ENCODE measurements at regions not wholly inside any gene's neighbourhood (a gene's known extent, or its start where the extent isn't known, plus 50 kb on each side); places are given as distances from the start of the nearest gene placed in this dataset.

DNA sequence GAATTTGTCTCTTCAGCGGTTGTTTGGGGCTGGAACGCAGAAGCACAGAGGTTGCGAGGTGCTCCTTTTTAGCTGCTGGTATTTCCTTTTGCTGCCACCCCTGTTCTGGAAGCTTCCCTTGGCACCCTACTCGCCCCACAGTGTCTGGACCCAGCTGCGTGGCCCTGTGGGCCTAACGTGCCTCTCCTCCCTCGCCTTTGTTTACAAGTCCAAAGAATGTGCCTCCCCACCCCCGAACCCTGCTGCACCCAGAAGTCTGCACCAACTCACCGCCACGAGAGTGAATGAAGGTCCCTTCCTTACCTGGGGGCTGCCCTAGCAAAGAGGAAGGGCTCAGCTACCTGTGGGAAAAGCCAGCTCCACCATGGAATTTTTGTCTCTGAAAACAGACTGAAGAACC lies 139.7 kb upstream of the RPS6KA2 start:
- Histone ChIP-seq H3K9me3 (ENCODE audit: low read depth) (no peaks in the 10 kb centered on the region), H3K27ac (no peak overlapping the region), H3K36me3 (ENCODE audit: low read depth) (no peaks in the 10 kb centered on the region), H3K9ac (no peak overlapping the region), H3K4me3 (no peak overlapping the region), H4K20me1 (ENCODE audit: insufficient read depth) (no peaks in the 10 kb centered on the region), H3K27me3 (replicated peaks; ENCODE audit: insufficient read depth) (peaks cover 13% of the 10 kb centered on the region), H3F3A (ENCODE audit: insufficient read depth) (no peaks in the 10 kb centered on the region), H3K79me2 (ENCODE audit: insufficient read depth) (no peaks in the 10 kb centered on the region), H2AFZ (no peak overlapping the region), H3K9me2 (ENCODE audit: insufficient read depth) (no peaks in the 10 kb centered on the region), H3K4me2 (ENCODE audit: unreplicated experiment) (no peak overlapping the region), H3K4me1 (ENCODE audit: insufficient read depth) (no peaks in the 10 kb centered on the region)
- TF ChIP-seq EZH2phosphoT487 (IDR thresholded peaks at IDR 0.05; ENCODE audit: insufficient read depth, low read depth), result no peak
- no peak for TF ChIP-seq EZH2 (IDR thresholded peaks at IDR 0.05; ENCODE audit: insufficient read depth, poor library complexity, severe bottlenecking)
- in situ Hi-C loops (cut with MboI), result no loop called here
- DNase-seq, result no peak
- whole genome bisulfite sequencing, 2 experiments (ENCODE audit: low coverage in 1 of 2, low lambda C conversion rate in 2 of 2, missing lambda C conversion rate in 2 of 2), result 54 to 55% methylated on average over 10 of the region's 10 CpGs

DNA sequence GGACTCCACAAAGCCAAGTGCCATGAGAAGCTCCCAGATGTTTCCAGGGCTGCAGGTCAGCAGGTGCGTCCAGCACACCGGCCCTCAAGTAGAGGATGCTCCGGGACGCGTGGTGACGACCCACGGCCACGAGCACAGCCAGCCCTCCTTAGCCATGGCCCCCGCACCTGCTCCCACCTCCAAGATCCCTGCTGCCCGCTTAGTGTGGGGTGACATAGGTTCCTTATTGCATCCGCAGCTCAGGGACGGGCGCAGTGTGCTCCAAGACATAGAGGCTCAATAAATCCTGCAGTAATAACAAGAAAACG lies 138.1 kb upstream of the RPS6KA2 start:
- 76 to 78% methylated on average over 14 of the region's 14 CpGs for WGBS, 2 experiments (ENCODE audit: low coverage in 1 of 2, low lambda C conversion rate in 2 of 2, missing lambda C conversion rate in 2 of 2)
- Histone ChIP-seq H3K9me2 (ENCODE audit: insufficient read depth) (no peaks in the 10 kb centered on the region), H3F3A (ENCODE audit: insufficient read depth) (no peaks in the 10 kb centered on the region), H3K27me3 (replicated peaks; ENCODE audit: insufficient read depth) (peaks cover 8% of the 10 kb centered on the region), H2AFZ (no peak overlapping the region), H4K20me1 (ENCODE audit: insufficient read depth) (no peaks in the 10 kb centered on the region), H3K36me3 (ENCODE audit: low read depth) (no peaks in the 10 kb centered on the region), H3K9me3 (ENCODE audit: low read depth) (no peaks in the 10 kb centered on the region), H3K79me2 (ENCODE audit: insufficient read depth) (no peaks in the 10 kb centered on the region), H3K9ac (no peak overlapping the region), H3K4me1 (ENCODE audit: insufficient read depth) (no peaks in the 10 kb centered on the region), H3K27ac (no peak overlapping the region), H3K4me2 (ENCODE audit: unreplicated experiment) (no peak overlapping the region), H3K4me3 (no peak overlapping the region)
- no peak for TF ChIP-seq EZH2 (IDR thresholded peaks at IDR 0.05; ENCODE audit: insufficient read depth, poor library complexity, severe bottlenecking)
- no peak for TF ChIP-seq EZH2phosphoT487 (IDR thresholded peaks at IDR 0.05; ENCODE audit: insufficient read depth, low read depth)
- in situ Hi-C loops (cut with MboI), result no loop called here
- DNase-seq, result no peak

DNA sequence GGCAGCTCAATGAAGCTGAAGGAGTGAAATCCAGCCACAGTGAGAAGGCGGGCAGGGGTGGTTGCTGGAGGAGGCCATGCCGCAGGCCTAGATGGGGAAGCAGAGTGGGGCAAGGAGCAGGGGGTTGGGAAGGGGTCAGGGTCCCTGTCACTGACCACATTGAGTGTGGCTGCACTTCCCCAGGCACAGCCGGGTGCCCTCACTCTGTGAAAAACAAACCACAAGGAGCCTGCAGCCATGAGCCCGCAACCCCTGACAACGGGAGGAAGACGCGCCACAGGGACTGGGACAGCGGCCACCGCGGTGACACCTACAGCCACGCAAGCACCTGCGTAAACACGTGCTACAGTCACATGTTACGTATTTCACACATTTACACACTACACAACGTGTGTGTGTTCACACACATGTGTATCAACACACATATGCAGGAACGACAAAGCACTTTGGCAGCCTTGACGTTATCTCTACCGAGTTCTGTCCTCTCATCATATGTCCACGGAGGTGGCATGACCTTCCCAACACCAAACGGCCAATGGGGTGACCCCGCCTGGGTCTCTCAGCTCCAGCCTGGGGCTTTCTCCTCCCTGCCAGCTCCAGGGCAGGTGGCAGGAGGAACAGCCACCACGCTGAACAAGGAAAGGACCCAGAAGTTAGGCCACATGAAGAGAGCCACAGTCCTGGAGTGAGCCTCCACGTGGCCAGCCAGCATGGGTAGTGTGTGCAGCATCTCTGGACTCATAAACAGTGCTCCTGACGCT lies 137.6 kb upstream of the RPS6KA2 start:
- 74% methylated on average over 23 to 24 of the region's 24 CpGs for WGBS, 2 experiments (ENCODE audit: low coverage in 1 of 2, low lambda C conversion rate in 2 of 2, missing lambda C conversion rate in 2 of 2)
- H3K9me3 ChIP-seq (ENCODE audit: low read depth), result no peaks in the 10 kb centered on the region
- no peaks in the 10 kb centered on the region for H3K4me1 ChIP-seq (ENCODE audit: insufficient read depth)
- TF ChIP-seq EZH2 (IDR thresholded peaks at IDR 0.05; ENCODE audit: insufficient read depth, poor library complexity, severe bottlenecking) (no peak), EZH2phosphoT487 (IDR thresholded peaks at IDR 0.05; ENCODE audit: insufficient read depth, low read depth) (no peak)
- no peaks in the 10 kb centered on the region for H3K36me3 ChIP-seq (ENCODE audit: low read depth)
- H3K4me2 ChIP-seq (ENCODE audit: unreplicated experiment), result no peak overlapping the region
- no peak for DNase-seq
- peaks cover 9% of the 10 kb centered on the region for H3K27me3 ChIP-seq (replicated peaks; ENCODE audit: insufficient read depth)
- in situ Hi-C loops (cut with MboI), result no loop called here
- H3K79me2 ChIP-seq (ENCODE audit: insufficient read depth), result no peaks in the 10 kb centered on the region
- H3K9me2 ChIP-seq (ENCODE audit: insufficient read depth), result no peaks in the 10 kb centered on the region
- H3K9ac ChIP-seq, result no peak overlapping the region
- H3K4me3 ChIP-seq, result no peak overlapping the region
- no peaks in the 10 kb centered on the region for H3F3A ChIP-seq (ENCODE audit: insufficient read depth)
- H3K27ac ChIP-seq, result no peak overlapping the region
- no peak overlapping the region for H2AFZ ChIP-seq
- no peaks in the 10 kb centered on the region for H4K20me1 ChIP-seq (ENCODE audit: insufficient read depth)

DNA sequence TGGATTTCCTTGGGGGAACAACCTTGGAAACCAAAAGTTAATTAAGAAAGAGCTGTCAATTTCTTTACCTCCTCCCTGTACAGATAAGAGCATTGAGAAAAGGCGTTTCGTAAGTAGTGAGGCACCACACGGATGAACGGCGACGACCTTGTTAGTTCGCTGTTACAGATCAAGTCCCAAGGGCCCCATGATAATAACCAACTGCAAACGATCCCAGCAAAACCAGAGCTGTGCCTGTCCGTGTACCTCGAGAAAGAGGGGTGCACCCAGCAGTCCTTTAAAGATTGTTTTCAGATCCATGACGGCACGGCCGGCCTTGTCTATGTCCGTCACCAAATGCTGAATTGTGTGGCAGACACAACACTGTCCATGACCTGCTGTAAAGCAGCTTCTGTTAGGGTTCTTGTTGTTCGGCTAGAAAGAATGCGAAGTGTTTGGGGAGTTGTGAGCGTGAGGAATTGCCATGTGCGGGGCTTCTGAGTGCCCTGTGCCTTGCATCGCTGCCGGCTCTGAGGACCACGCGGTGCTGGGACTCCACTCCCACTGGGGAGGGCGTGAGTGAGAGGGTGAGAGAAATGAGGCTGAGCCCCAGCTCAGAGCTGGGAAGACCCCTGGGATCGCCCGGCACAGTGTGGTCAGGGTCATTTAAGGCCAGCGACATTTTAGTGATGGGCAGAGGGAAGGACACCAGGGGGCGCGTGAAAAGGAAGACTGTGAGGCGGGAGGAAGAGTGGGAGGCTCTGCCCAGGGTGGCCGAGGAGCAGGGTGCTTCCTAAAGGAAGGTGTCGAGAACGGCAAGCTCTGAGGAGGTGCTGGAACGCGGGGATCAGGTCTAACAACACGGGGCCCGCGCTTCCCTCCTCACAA lies 136.8 kb upstream of the RPS6KA2 start:
- Histone ChIP-seq H3F3A (ENCODE audit: insufficient read depth) (no peaks in the 10 kb centered on the region), H4K20me1 (ENCODE audit: insufficient read depth) (no peaks in the 10 kb centered on the region), H3K4me2 (ENCODE audit: unreplicated experiment) (no peak overlapping the region), H3K79me2 (ENCODE audit: insufficient read depth) (no peaks in the 10 kb centered on the region), H3K9ac (no peak overlapping the region), H3K9me2 (ENCODE audit: insufficient read depth) (no peaks in the 10 kb centered on the region), H2AFZ (no peak overlapping the region), H3K27me3 (replicated peaks; ENCODE audit: insufficient read depth) (peaks cover 17% of the 10 kb centered on the region), H3K9me3 (ENCODE audit: low read depth) (no peaks in the 10 kb centered on the region), H3K36me3 (ENCODE audit: low read depth) (no peaks in the 10 kb centered on the region), H3K4me3 (no peak overlapping the region), H3K4me1 (ENCODE audit: insufficient read depth) (no peaks in the 10 kb centered on the region), H3K27ac (no peak overlapping the region)
- no peak for DNase-seq
- in situ Hi-C loops (cut with MboI), result no loop called here
- TF ChIP-seq EZH2 (IDR thresholded peaks at IDR 0.05; ENCODE audit: insufficient read depth, poor library complexity, severe bottlenecking), result no peak
- no peak for TF ChIP-seq EZH2phosphoT487 (IDR thresholded peaks at IDR 0.05; ENCODE audit: insufficient read depth, low read depth)
- WGBS, 2 experiments (ENCODE audit: low coverage in 1 of 2, low lambda C conversion rate in 2 of 2, missing lambda C conversion rate in 2 of 2), result 71 to 79% methylated on average over 37 of the region's 37 CpGs
